Omental fat pad (tissue), 3 donors: ENCODE measurements at regions not wholly inside any gene's neighbourhood (a gene's known extent, or its start where the extent isn't known, plus 50 kb on each side); places are given as distances from the start of the nearest gene placed in this dataset.

Experiments
- ATAC-seq: fragments of 150-250 bp; one replicate; pipeline ENCODE4 v1.9.1; 2016; ENCODE audit warnings: mild to moderate bottlenecking, moderate library complexity; ENCODE audit not compliant: low FRiP score
- DNase-seq: peaks from one replicate; pipeline ENCODE4 v3.0.0-alpha.2; 2019; ENCODE audit warnings: low spot score
- TF ChIP-seq, protein P1 (sequence below), 3 donors: fragments of 450-650 bp; IDR thresholded peaks; one replicate each; pipeline ENCODE4 v1.5.1; 2016 to 2017; ENCODE audit warnings: antibody characterized with exemption in 3 of 3, mild to moderate bottlenecking in 3 of 3, moderate library complexity in 2 of 3

DNA sequence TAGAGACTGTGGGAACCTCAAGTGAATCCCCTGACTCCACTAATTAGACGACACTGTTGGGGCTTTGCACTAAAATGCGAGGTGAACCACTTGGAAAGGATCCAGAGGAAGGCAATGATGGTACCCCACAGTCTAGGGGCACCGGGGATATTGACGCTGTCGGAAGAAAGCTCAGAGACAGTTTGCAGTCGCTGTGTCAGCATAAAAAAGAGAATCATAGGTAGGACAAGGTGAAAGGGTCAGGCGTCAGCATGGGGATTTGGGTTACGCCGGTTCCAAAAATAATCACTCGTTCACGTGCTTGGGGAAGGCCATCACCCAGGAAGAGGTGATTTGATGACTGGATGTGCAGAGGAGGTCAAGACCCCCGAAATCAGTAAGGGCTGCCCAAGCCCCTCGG lies 598.0 kb upstream of the NOX3 start:
- ATAC-seq (no peak), DNase-seq (no peak)
- TF ChIP-seq, protein P1, sequence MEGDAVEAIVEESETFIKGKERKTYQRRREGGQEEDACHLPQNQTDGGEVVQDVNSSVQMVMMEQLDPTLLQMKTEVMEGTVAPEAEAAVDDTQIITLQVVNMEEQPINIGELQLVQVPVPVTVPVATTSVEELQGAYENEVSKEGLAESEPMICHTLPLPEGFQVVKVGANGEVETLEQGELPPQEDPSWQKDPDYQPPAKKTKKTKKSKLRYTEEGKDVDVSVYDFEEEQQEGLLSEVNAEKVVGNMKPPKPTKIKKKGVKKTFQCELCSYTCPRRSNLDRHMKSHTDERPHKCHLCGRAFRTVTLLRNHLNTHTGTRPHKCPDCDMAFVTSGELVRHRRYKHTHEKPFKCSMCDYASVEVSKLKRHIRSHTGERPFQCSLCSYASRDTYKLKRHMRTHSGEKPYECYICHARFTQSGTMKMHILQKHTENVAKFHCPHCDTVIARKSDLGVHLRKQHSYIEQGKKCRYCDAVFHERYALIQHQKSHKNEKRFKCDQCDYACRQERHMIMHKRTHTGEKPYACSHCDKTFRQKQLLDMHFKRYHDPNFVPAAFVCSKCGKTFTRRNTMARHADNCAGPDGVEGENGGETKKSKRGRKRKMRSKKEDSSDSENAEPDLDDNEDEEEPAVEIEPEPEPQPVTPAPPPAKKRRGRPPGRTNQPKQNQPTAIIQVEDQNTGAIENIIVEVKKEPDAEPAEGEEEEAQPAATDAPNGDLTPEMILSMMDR (IDR thresholded peaks at IDR 0.05) = no peak

DNA sequence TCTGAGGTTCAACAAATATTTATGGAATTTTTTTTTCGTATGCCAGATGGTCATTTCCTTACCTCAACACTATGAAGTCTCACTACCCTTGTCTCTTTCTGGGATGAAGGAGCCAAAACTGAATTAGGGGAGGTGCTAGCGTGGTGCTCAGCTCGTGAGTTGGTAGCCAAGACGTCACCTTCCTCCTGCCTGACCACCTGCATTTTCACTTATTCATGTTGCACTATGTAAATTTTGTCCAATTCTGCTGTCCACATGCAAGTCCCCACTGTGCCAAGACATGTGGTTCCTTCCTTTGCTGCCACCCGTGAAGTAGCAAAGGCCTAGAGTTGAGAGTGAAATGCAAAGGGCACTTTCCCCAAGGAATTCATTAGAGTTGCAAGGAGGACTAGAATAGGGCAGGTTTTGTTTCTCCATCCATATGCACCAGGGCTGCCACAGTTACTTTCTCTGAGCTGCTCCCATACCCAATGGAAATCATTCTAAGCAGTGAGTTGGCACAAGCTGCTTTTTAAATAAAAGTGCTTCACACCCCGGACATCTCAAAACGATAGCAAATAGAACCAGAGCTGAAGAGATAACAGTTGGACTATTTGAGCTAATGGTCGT lies 591.3 kb upstream of the NOX3 start:
- TF ChIP-seq, protein P1 (IDR thresholded peaks at IDR 0.05) = no peak
- DNase-seq = no peak
- no peak for ATAC-seq

DNA sequence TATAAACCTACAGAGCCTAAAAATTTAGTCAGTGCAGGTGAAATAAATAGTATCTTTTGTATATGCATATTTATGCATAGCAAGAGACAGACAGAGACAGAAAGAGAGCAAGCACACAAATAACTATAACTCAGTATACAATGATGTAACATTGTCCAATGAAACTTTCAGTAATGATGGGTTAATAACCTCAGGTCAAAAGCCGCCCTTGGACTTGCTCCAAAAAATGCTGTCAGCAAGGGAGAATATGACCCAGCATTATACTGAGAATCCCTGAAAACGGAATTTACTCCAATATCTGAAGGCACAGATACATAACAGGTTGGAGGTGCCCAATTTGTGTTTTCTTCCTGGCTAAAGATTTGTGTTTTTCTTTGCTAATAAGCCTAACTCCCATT lies 590.6 kb upstream of the NOX3 start:
- ATAC-seq (no peak), DNase-seq (no peak)
- TF ChIP-seq, protein P1 (IDR thresholded peaks at IDR 0.05) = no peak

DNA sequence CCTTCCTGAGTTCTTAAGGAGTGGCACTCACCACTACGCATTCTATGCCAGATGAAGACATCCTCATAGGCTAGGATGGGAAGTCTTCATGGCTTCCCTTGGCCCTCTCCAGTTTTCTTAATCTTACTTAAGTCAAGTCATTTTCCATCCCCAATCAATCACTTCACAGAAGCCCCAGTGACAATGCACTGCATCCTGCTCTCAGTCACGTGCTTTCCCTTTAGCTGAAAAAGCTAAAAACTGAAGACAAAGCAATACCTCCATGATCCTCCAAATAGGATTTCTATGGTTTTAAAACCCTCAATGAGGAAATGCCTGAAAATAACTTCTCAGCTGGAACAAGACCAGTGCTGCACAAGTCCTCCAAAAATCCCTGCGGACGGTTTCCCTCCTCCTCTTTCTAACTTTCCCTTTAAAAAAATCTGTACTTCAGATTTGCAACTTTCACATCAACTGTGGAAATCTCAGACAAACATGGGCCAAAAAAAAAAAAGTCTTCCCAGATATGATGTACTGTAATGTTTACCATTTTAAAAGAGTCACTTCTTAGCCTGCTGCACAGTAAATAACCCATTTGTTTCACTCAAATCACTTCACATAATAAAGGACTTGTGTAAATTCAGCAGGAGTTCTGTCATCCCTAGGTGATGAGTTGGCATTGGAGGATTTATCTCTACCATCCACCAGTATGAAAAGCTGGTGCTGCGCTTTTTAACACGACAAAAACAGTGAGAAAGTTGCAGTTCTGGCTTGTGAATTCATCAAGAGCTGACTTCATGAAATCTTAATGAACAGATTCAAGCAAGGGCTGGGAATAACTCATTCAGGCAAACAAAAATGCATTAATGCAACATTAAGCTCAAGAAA lies 590.0 kb upstream of the NOX3 start:
- no peak for ATAC-seq
- DNase-seq = no peak
- TF ChIP-seq, protein P1 (IDR thresholded peaks at IDR 0.05) = no peak

DNA sequence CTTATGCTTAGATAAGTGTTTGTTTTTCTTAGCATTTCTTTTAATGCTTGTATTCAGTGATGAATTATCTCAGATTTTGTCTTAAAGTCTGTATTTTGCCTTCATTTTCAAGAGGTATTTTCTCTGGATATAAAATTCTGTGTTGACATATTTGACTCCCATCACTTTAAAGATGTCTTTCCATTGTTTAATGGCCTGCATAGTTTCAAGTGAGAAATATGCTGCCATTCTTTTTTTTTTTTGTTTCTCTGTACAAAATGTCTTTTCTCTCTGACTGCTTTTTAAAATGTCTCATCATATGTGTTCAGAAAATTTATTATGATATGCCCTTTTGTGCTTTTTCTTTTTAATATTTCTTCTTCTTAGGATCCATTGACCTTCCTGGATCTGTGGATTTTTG lies 578.0 kb upstream of the NOX3 start:
- ATAC-seq (no peak), DNase-seq (no peak)
- TF ChIP-seq, protein P1 (IDR thresholded peaks at IDR 0.05) = no peak

DNA sequence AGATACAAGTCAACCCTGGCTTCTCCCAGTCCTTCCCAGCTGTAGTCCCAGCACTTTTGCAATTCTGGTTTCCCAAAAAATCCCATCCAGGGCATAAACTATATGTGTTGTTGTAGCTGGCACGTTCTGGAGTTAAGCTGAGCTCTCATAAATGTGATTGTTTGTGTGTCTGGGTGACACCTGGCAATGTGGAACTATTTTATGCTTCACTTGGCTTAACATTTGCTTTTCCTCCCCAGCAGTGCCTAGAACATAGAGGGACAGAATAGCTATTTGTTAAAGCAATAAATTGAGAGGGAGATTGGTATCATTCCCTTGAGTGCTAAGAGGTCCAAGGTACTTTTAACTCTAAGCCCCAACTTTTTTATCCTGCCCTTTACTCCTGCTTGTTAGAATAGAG lies 575.9 kb upstream of the NOX3 start:
- DNase-seq (no peak), ATAC-seq (no peak)
- TF ChIP-seq, protein P1 (IDR thresholded peaks at IDR 0.05) = no peak

DNA sequence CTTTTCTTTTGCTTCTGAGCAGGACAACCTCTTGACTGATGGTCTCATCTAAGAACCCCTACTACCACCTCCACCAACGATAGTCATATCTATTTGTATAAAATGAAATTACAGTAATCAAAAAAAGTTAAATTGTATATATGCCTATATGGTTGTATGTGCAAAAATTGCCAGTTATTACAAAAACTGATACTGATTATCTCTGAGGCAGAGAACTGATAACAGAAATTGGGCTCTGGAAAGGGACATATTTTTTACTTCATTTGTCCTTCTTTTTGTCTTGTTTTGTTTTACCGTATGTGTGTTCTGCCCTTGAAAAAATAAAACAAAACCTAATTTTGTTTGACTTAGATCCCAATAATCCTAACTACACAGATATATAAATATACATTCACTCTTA lies 574.4 kb upstream of the NOX3 start:
- ATAC-seq (no peak), DNase-seq (no peak)
- TF ChIP-seq, protein P1 (IDR thresholded peaks at IDR 0.05) = no peak
